Mesenchymal stem cell (in vitro differentiated cells and primary cell): ENCODE measurements at regions not wholly inside any gene's neighbourhood (a gene's known extent, or its start where the extent isn't known, plus 50 kb on each side); places are given as distances from the start of the nearest gene placed in this dataset.

Experiments used
- DNase-seq: peaks from one replicate; pipeline ENCODE4 v3.0.0-alpha.2; 2013
- H2AFZ ChIP-seq: one replicate; pipeline ENCODE4 v1.6.1; 2013; ENCODE audit warnings: low read depth, mild to moderate bottlenecking, control low read depth, inconsistent platforms, low read length, moderate library complexity
- H2AK5ac ChIP-seq: 2 replicates; pipeline ENCODE4 v1.6.1; 2013; ENCODE audit warnings: low read length, moderate library complexity, mild to moderate bottlenecking, inconsistent platforms; ENCODE audit not compliant: severe bottlenecking
- H2BK120ac ChIP-seq: one replicate; pipeline ENCODE4 v1.6.1; 2013; ENCODE audit warnings: low read depth, mild to moderate bottlenecking, inconsistent platforms, low read length, moderate library complexity
- H2BK12ac ChIP-seq, 2 experiments: one replicate each; pipeline ENCODE4 v1.6.1; 2013; ENCODE audit warnings: inconsistent platforms in 2 of 2, low read length in 2 of 2, mild to moderate bottlenecking in 2 of 2, moderate library complexity in 2 of 2, control low read depth in 1 of 2
- H2BK15ac ChIP-seq: one replicate; pipeline ENCODE4 v1.6.1; 2013; ENCODE audit warnings: mild to moderate bottlenecking, low read depth, inconsistent platforms; ENCODE audit not compliant: poor library complexity, severe bottlenecking
- H2BK5ac ChIP-seq: 2 replicates; pipeline ENCODE4 v1.6.1; 2013; ENCODE audit warnings: low read depth, mild to moderate bottlenecking, low read length, control low read depth, inconsistent platforms; ENCODE audit not compliant: poor library complexity, severe bottlenecking
- H3K14ac ChIP-seq, 2 experiments: one replicate each; pipeline ENCODE4 v1.6.1; 2013; ENCODE audit warnings: inconsistent platforms in 2 of 2, low read length in 2 of 2, control low read depth in 1 of 2, mild to moderate bottlenecking in 1 of 2, moderate library complexity in 1 of 2
- H3K18ac ChIP-seq, 2 experiments: one replicate each; pipeline ENCODE4 v1.6.1; 2013; ENCODE audit warnings: inconsistent platforms in 2 of 2, low read length in 2 of 2, control low read depth in 1 of 2, low read depth in 1 of 2, mild to moderate bottlenecking in 1 of 2
- H3K23ac ChIP-seq, 2 experiments: one replicate each; pipeline ENCODE4 v1.6.1; 2013; ENCODE audit warnings: inconsistent platforms in 2 of 2, low read length in 2 of 2, mild to moderate bottlenecking in 2 of 2, moderate library complexity in 2 of 2, control low read depth in 1 of 2
- H3K27ac ChIP-seq: 2 replicates; pipeline ENCODE4 v1.5.1; 2013; ENCODE audit warnings: mild to moderate bottlenecking, moderate library complexity, low read length, control low read depth, inconsistent platforms; ENCODE audit not compliant: poor library complexity, severe bottlenecking
- H3K27me3 ChIP-seq, 2 experiments: 2 replicates each; pipeline versions ENCODE4 v1.6.1 to v1.7.0; 2013; ENCODE audit warnings: low read length in 2 of 2, mild to moderate bottlenecking in 2 of 2, moderate library complexity in 2 of 2, control low read depth in 1 of 2, inconsistent platforms in 1 of 2; ENCODE audit not compliant: control insufficient read depth in 1 of 2, insufficient read depth in 1 of 2
- H3K36me3 ChIP-seq, 2 experiments: 2 replicates each; pipeline versions ENCODE4 v1.6.1 to v1.7.0; 2013; ENCODE audit warnings: low read length in 2 of 2, control low read depth in 1 of 2, inconsistent platforms in 1 of 2, low read depth in 1 of 2, mild to moderate bottlenecking in 1 of 2; ENCODE audit not compliant: insufficient read depth in 2 of 2, control insufficient read depth in 1 of 2
- H3K4ac ChIP-seq, 2 experiments: one replicate each; pipeline ENCODE4 v1.6.1; 2013; ENCODE audit warnings: inconsistent platforms in 2 of 2, low read length in 2 of 2, mild to moderate bottlenecking in 2 of 2, moderate library complexity in 2 of 2, control low read depth in 1 of 2, low read depth in 1 of 2
- H3K4me1 ChIP-seq: 2 replicates; pipeline ENCODE4 v1.6.1; 2013; ENCODE audit warnings: low read depth, low read length, control low read depth; ENCODE audit not compliant: control insufficient read depth, insufficient read depth
- H3K4me2 ChIP-seq: 2 replicates; pipeline ENCODE4 v1.6.1; 2013; ENCODE audit warnings: low read length, mild to moderate bottlenecking, inconsistent platforms; ENCODE audit not compliant: poor library complexity, severe bottlenecking
- H3K4me3 ChIP-seq, 2 experiments: 2 replicates each; pipeline versions ENCODE4 v1.5.1 to v1.7.0; 2013; ENCODE audit warnings: low read length in 2 of 2, mild to moderate bottlenecking in 2 of 2, control low read depth in 1 of 2, low read depth in 1 of 2; ENCODE audit not compliant: insufficient read depth in 1 of 2
- H3K79me1 ChIP-seq: replicated peaks from 2 replicates; pipeline ENCODE4 v1.6.1; 2013; ENCODE audit warnings: mild to moderate bottlenecking, control low read depth, low read length, inconsistent platforms; ENCODE audit not compliant: poor library complexity, severe bottlenecking
- H3K9ac ChIP-seq: 2 replicates; pipeline ENCODE4 v1.7.0; 2013; ENCODE audit warnings: mild to moderate bottlenecking, low read length, moderate library complexity
- H3K9me3 ChIP-seq: 2 replicates; pipeline ENCODE4 v1.7.0; 2013; ENCODE audit warnings: mild to moderate bottlenecking, low read length; ENCODE audit not compliant: control insufficient read depth
- H4K8ac ChIP-seq: one replicate; pipeline ENCODE4 v1.6.1; 2013; ENCODE audit warnings: inconsistent platforms, mild to moderate bottlenecking, low read length, moderate library complexity
- H4K91ac ChIP-seq: one replicate; pipeline ENCODE4 v1.6.1; 2013; ENCODE audit warnings: mild to moderate bottlenecking, low read length, inconsistent platforms
- WGBS: methylation state at CpG from one replicate; pipeline ENCODE4 v1.1.7; 2013; ENCODE audit warnings: mixed read lengths; 5-methylcytosine and 5-hydroxymethylcytosine counted together

GRCh38 chr4:100576570-100576969, 58.7 kb upstream of the EMCN start:
- Histone ChIP-seq H3K23ac (no peak overlapping the region), H2BK15ac (no peak overlapping the region), H3K14ac (no peak overlapping the region), H3K4me1 (no peaks in the 10 kb centered on the region), H4K8ac (no peak overlapping the region), H3K36me3 (no peaks in the 10 kb centered on the region), H2AK5ac (no peak overlapping the region), H3K4ac (no peak overlapping the region), H4K91ac (no peak overlapping the region), H3K27ac (no peak overlapping the region), H3K9ac (no peak overlapping the region), H3K4me2 (no peak overlapping the region), H3K18ac (no peak overlapping the region), H2AFZ (no peak overlapping the region), H2BK5ac (no peak overlapping the region), H3K27me3 (no peaks in the 10 kb centered on the region), H3K9me3 (no peaks in the 10 kb centered on the region), H2BK120ac (no peak overlapping the region), H3K79me1 (no peaks in the 10 kb centered on the region), H3K4me3 (no peak overlapping the region), H2BK12ac (no peak overlapping the region)
- WGBS = 81% methylated on average over 2 of the region's 3 CpGs
- no peak for DNase-seq

GRCh38 chr4:100574607-100575006, 56.8 kb upstream of the EMCN start:
- H2BK12ac ChIP-seq = no peak overlapping the region
- H3K4me3 ChIP-seq = no peak overlapping the region
- H2BK15ac ChIP-seq = no peak overlapping the region
- no peak overlapping the region for H3K14ac ChIP-seq
- H3K27me3 ChIP-seq = no peaks in the 10 kb centered on the region
- no peak overlapping the region for H2BK5ac ChIP-seq
- no peak overlapping the region for H2BK120ac ChIP-seq
- WGBS = 100% methylated on average over 2 of the region's 2 CpGs
- no peaks in the 10 kb centered on the region for H3K79me1 ChIP-seq
- H3K4ac ChIP-seq = no peak overlapping the region
- H3K36me3 ChIP-seq = no peaks in the 10 kb centered on the region
- H3K9ac ChIP-seq = no peak overlapping the region
- H4K91ac ChIP-seq = no peak overlapping the region
- no peak overlapping the region for H3K4me2 ChIP-seq
- H2AK5ac ChIP-seq = no peak overlapping the region
- no peak overlapping the region for H3K23ac ChIP-seq
- DNase-seq = no peak
- H3K18ac ChIP-seq = no peak overlapping the region
- H3K4me1 ChIP-seq = no peaks in the 10 kb centered on the region
- no peak overlapping the region for H4K8ac ChIP-seq
- H3K27ac ChIP-seq = no peak overlapping the region
- no peak overlapping the region for H2AFZ ChIP-seq
- H3K9me3 ChIP-seq = no peaks in the 10 kb centered on the region

GRCh38 chr4:100569196-100569595, 51.4 kb upstream of the EMCN start:
- Histone ChIP-seq H3K9ac (no peak overlapping the region), H3K79me1 (no peaks in the 10 kb centered on the region), H2AFZ (no peak overlapping the region), H2AK5ac (no peak overlapping the region), H3K4ac (no peak overlapping the region), H2BK12ac (peak overlapping the region in 1 of 2 experiments; percentile 42), H3K36me3 (no peaks in the 10 kb centered on the region), H2BK120ac (no peak overlapping the region), H3K18ac (no peak overlapping the region), H3K27me3 (no peaks in the 10 kb centered on the region), H2BK5ac (no peak overlapping the region), H4K8ac (no peak overlapping the region), H3K14ac (no peak overlapping the region), H3K9me3 (no peaks in the 10 kb centered on the region), H2BK15ac (no peak overlapping the region), H3K4me1 (no peaks in the 10 kb centered on the region), H3K4me3 (no peak overlapping the region), H4K91ac (no peak overlapping the region), H3K23ac (no peak overlapping the region), H3K4me2 (no peak overlapping the region), H3K27ac (no peak overlapping the region)
- DNase-seq = no peak
- WGBS = 72% methylated on average over 1 of the region's 2 CpGs
